BLaER1 (cell line): ENCODE measurements at regions not wholly inside any gene's neighbourhood (a gene's known extent, or its start where the extent isn't known, plus 50 kb on each side); places are given as distances from the start of the nearest gene placed in this dataset.

ENCODE experiments used
- H3K27ac ChIP-seq: shearing (Covaris generic); formaldehyde crosslinking; 2 replicates; pipeline ENCODE4 v1.8.1; 2022
- H3K27me3 ChIP-seq: shearing (Covaris generic); formaldehyde crosslinking; 2 replicates; pipeline ENCODE4 v1.8.1; 2022
- H3K36me3 ChIP-seq: shearing (Covaris generic); formaldehyde crosslinking; 2 replicates; pipeline ENCODE4 v1.8.1; 2022
- H3K4me1 ChIP-seq: shearing (Covaris generic); formaldehyde crosslinking; 2 replicates; pipeline ENCODE4 v1.8.1; 2022
- H3K4me2 ChIP-seq: shearing (Covaris generic); formaldehyde crosslinking; 2 replicates; pipeline ENCODE4 v1.8.1; 2022
- H3K4me3 ChIP-seq: shearing (Covaris generic); formaldehyde crosslinking; 2 replicates; pipeline ENCODE4 v1.8.1; 2022
- H3K9ac ChIP-seq: shearing (Covaris generic); formaldehyde crosslinking; 2 replicates; pipeline ENCODE4 v1.8.1; 2022
- H3K9me3 ChIP-seq: shearing (Covaris generic); formaldehyde crosslinking; 2 replicates; pipeline ENCODE4 v1.8.1; 2022
- H4K20me1 ChIP-seq: shearing (Covaris generic); formaldehyde crosslinking; 2 replicates; pipeline ENCODE4 v1.8.1; 2022
- Cebpa-rat ChIP-seq: shearing (Covaris generic); IDR thresholded peaks from 2 replicates; pipeline ENCODE4 v1.8.1; 2022

GRCh38 chr3:118564800-118565199 is 469.8 kb downstream of the IGSF11 start:
- Histone ChIP-seq H3K4me2 (no peak overlapping the region), H3K9ac (no peak overlapping the region), H3K4me1 (no peaks in the 10 kb centered on the region), H3K4me3 (no peak overlapping the region), H3K27ac (no peak overlapping the region), H4K20me1 (no peaks in the 10 kb centered on the region), H3K36me3 (no peaks in the 10 kb centered on the region), H3K27me3 (no peaks in the 10 kb centered on the region), H3K9me3 (no peaks in the 10 kb centered on the region)
- TF ChIP-seq Cebpa-rat: no peak

GRCh38 chr3:118573912-118574311 is 460.7 kb downstream of the IGSF11 start:
- Histone ChIP-seq H4K20me1 (no peaks in the 10 kb centered on the region), H3K9ac (no peak overlapping the region), H3K4me3 (no peak overlapping the region), H3K4me2 (no peak overlapping the region), H3K4me1 (no peaks in the 10 kb centered on the region), H3K27me3 (no peaks in the 10 kb centered on the region), H3K36me3 (no peaks in the 10 kb centered on the region), H3K27ac (no peak overlapping the region), H3K9me3 (no peaks in the 10 kb centered on the region; the same call in 1 of the 2 replicates)
- TF ChIP-seq Cebpa-rat: no peak

- Histone ChIP-seq H3K4me2 (no peak overlapping the region), H3K9ac (no peak overlapping the region), H3K27ac (no peak overlapping the region), H3K4me3 (no peak overlapping the region), H3K9me3 (no peaks in the 10 kb centered on the region), H4K20me1 (no peaks in the 10 kb centered on the region), H3K27me3 (no peaks in the 10 kb centered on the region), H3K36me3 (no peaks in the 10 kb centered on the region), H3K4me1 (no peaks in the 10 kb centered on the region)
- no peak for TF ChIP-seq Cebpa-rat
Measured at GRCh38 chr3:118577055-118577777, 457.4 kb downstream of the IGSF11 start.

- Histone ChIP-seq H3K4me2 (no peak overlapping the region), H3K27me3 (no peaks in the 10 kb centered on the region), H3K4me1 (no peaks in the 10 kb centered on the region), H3K36me3 (no peaks in the 10 kb centered on the region), H3K27ac (no peak overlapping the region), H3K4me3 (no peak overlapping the region), H3K9me3 (no peaks in the 10 kb centered on the region), H3K9ac (no peak overlapping the region), H4K20me1 (no peaks in the 10 kb centered on the region)
- TF ChIP-seq Cebpa-rat: no peak
Measured at GRCh38 chr3:118578559-118578958, 456.1 kb downstream of the IGSF11 start.

- H3K4me3 ChIP-seq: no peak overlapping the region
- no peaks in the 10 kb centered on the region for H3K27me3 ChIP-seq
- H3K36me3 ChIP-seq: no peaks in the 10 kb centered on the region
- no peaks in the 10 kb centered on the region for H4K20me1 ChIP-seq
- no peak overlapping the region for H3K9ac ChIP-seq
- peaks cover under 1% of the 10 kb centered on the region; the same call in 1 of the 2 replicates for H3K9me3 ChIP-seq
- H3K27ac ChIP-seq: no peak overlapping the region
- no peak for TF ChIP-seq Cebpa-rat
- H3K4me2 ChIP-seq: no peak overlapping the region
- H3K4me1 ChIP-seq: no peaks in the 10 kb centered on the region
Measured at GRCh38 chr3:118587037-118587741, 447.5 kb downstream of the IGSF11 start.

GRCh38 chr3:118587847-118588246 is 446.8 kb downstream of the IGSF11 start:
- Histone ChIP-seq H3K9ac (no peak overlapping the region), H3K27ac (no peak overlapping the region), H3K9me3 (peaks cover 7% of the 10 kb centered on the region), H3K36me3 (no peaks in the 10 kb centered on the region), H3K27me3 (no peaks in the 10 kb centered on the region), H3K4me2 (no peak overlapping the region), H4K20me1 (no peaks in the 10 kb centered on the region), H3K4me3 (no peak overlapping the region), H3K4me1 (no peaks in the 10 kb centered on the region)
- TF ChIP-seq Cebpa-rat: no peak

GRCh38 chr3:118593277-118593670 is 441.4 kb downstream of the IGSF11 start:
- Histone ChIP-seq H4K20me1 (no peaks in the 10 kb centered on the region), H3K27me3 (no peaks in the 10 kb centered on the region), H3K27ac (no peak overlapping the region), H3K4me3 (no peak overlapping the region), H3K9ac (no peak overlapping the region), H3K36me3 (no peaks in the 10 kb centered on the region), H3K9me3 (peaks cover 23% of the 10 kb centered on the region), H3K4me1 (no peaks in the 10 kb centered on the region), H3K4me2 (no peak overlapping the region)
- no peak for TF ChIP-seq Cebpa-rat

GRCh38 chr3:118597184-118597583 is 437.5 kb downstream of the IGSF11 start:
- H4K20me1 ChIP-seq: no peaks in the 10 kb centered on the region
- no peak overlapping the region for H3K4me2 ChIP-seq
- H3K27ac ChIP-seq: no peak overlapping the region

GRCh38 chr3:118607915-118608820 is 426.5 kb downstream of the IGSF11 start:
- H3K27ac ChIP-seq: no peak overlapping the region
- H3K4me3 ChIP-seq: no peak overlapping the region
- no peak overlapping the region for H3K4me2 ChIP-seq
- TF ChIP-seq Cebpa-rat: no peak
- no peaks in the 10 kb centered on the region for H3K4me1 ChIP-seq
- H4K20me1 ChIP-seq: no peaks in the 10 kb centered on the region
- no peaks in the 10 kb centered on the region for H3K36me3 ChIP-seq
- H3K9ac ChIP-seq: no peak overlapping the region
- no peaks in the 10 kb centered on the region for H3K27me3 ChIP-seq
- H3K9me3 ChIP-seq: no peaks in the 10 kb centered on the region

More at GRCh38 chr3:118597184-118597583, 437.5 kb downstream of the IGSF11 start:
- no peaks in the 10 kb centered on the region for H3K27me3 ChIP-seq
- H3K9me3 ChIP-seq: peaks cover 23% of the 10 kb centered on the region
- H3K36me3 ChIP-seq: no peaks in the 10 kb centered on the region
- no peak overlapping the region for H3K4me3 ChIP-seq
- no peak overlapping the region for H3K9ac ChIP-seq
- H3K4me1 ChIP-seq: no peaks in the 10 kb centered on the region
- no peak for TF ChIP-seq Cebpa-rat
